HL-60 (cell line): ENCODE measurements at regions not wholly inside any gene's neighbourhood (a gene's known extent, or its start where the extent isn't known, plus 50 kb on each side); places are given as distances from the start of the nearest gene placed in this dataset.

Experiments used
- DNase-seq, 2 experiments: peaks; one replicate each; pipeline ENCODE4 v3.0.0-alpha.2; 2010 to 2020; ENCODE audit warnings: low read depth in 1 of 2, low spot score in 1 of 2
- H3K27ac ChIP-seq: fragments of 250-450 bp; sonication (Bioruptor Pico); replicated peaks from 2 replicates; pipeline ENCODE4 v1.5.1; 2020; ENCODE audit warnings: mild to moderate bottlenecking, moderate library complexity
- H3K27me3 ChIP-seq: fragments of 250-450 bp; sonication (Bioruptor Pico); 2 replicates; pipeline ENCODE4 v1.5.1; 2021; ENCODE audit warnings: mild to moderate bottlenecking, moderate library complexity; ENCODE audit not compliant: insufficient read depth, poor library complexity, severe bottlenecking
- H3K4me3 ChIP-seq: replicated peaks from 2 replicates; pipeline ENCODE4 v1.5.1; 2011; ENCODE audit warnings: mild to moderate bottlenecking, control low read depth, low read length; ENCODE audit not compliant: insufficient read depth
- GABPA ChIP-seq: IDR thresholded peaks from 2 replicates; pipeline ENCODE4 v1.6.1; 2012; ENCODE audit warnings: low read depth
- POLR2AphosphoS5 ChIP-seq: IDR thresholded peaks from 2 replicates; pipeline ENCODE4 v1.6.1; 2012; ENCODE audit warnings: low read depth
- SPI1 ChIP-seq: IDR thresholded peaks from 2 replicates; pipeline ENCODE4 v1.6.1; 2012; ENCODE audit warnings: low read depth, mild to moderate bottlenecking, borderline replicate concordance
- TF ChIP-seq, protein P1 (sequence below): IDR thresholded peaks from 2 replicates; pipeline ENCODE4 v1.6.1; 2012; ENCODE audit warnings: low read depth; ENCODE audit not compliant: insufficient replicate concordance
- TF ChIP-seq, protein P2 (sequence below): IDR thresholded peaks from one replicate; pipeline ENCODE4 v1.5.1; 2011; ENCODE audit warnings: low read length, control low read depth, inconsistent platforms; ENCODE audit not compliant: insufficient read depth

GRCh38 chr10:29917311-29917710 lies 142.1 kb downstream of the JCAD start:
- TF ChIP-seq, protein P1, sequence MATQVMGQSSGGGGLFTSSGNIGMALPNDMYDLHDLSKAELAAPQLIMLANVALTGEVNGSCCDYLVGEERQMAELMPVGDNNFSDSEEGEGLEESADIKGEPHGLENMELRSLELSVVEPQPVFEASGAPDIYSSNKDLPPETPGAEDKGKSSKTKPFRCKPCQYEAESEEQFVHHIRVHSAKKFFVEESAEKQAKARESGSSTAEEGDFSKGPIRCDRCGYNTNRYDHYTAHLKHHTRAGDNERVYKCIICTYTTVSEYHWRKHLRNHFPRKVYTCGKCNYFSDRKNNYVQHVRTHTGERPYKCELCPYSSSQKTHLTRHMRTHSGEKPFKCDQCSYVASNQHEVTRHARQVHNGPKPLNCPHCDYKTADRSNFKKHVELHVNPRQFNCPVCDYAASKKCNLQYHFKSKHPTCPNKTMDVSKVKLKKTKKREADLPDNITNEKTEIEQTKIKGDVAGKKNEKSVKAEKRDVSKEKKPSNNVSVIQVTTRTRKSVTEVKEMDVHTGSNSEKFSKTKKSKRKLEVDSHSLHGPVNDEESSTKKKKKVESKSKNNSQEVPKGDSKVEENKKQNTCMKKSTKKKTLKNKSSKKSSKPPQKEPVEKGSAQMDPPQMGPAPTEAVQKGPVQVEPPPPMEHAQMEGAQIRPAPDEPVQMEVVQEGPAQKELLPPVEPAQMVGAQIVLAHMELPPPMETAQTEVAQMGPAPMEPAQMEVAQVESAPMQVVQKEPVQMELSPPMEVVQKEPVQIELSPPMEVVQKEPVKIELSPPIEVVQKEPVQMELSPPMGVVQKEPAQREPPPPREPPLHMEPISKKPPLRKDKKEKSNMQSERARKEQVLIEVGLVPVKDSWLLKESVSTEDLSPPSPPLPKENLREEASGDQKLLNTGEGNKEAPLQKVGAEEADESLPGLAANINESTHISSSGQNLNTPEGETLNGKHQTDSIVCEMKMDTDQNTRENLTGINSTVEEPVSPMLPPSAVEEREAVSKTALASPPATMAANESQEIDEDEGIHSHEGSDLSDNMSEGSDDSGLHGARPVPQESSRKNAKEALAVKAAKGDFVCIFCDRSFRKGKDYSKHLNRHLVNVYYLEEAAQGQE, result no peak
- no peak for TF ChIP-seq SPI1
- TF ChIP-seq GABPA, result no peak
- TF ChIP-seq POLR2AphosphoS5, result no peak
- TF ChIP-seq, protein P2, sequence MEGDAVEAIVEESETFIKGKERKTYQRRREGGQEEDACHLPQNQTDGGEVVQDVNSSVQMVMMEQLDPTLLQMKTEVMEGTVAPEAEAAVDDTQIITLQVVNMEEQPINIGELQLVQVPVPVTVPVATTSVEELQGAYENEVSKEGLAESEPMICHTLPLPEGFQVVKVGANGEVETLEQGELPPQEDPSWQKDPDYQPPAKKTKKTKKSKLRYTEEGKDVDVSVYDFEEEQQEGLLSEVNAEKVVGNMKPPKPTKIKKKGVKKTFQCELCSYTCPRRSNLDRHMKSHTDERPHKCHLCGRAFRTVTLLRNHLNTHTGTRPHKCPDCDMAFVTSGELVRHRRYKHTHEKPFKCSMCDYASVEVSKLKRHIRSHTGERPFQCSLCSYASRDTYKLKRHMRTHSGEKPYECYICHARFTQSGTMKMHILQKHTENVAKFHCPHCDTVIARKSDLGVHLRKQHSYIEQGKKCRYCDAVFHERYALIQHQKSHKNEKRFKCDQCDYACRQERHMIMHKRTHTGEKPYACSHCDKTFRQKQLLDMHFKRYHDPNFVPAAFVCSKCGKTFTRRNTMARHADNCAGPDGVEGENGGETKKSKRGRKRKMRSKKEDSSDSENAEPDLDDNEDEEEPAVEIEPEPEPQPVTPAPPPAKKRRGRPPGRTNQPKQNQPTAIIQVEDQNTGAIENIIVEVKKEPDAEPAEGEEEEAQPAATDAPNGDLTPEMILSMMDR, result no peak
- Histone ChIP-seq H3K27ac (no peak overlapping the region), H3K27me3 (no peaks in the 10 kb centered on the region), H3K4me3 (no peak overlapping the region)
- DNase-seq, result no peak

GRCh38 chr10:29916669-29917068 lies 142.7 kb downstream of the JCAD start:
- DNase-seq, result no peak
- Histone ChIP-seq H3K27ac (no peak overlapping the region), H3K4me3 (no peak overlapping the region), H3K27me3 (no peaks in the 10 kb centered on the region)
- TF ChIP-seq SPI1, result no peak
- no peak for TF ChIP-seq POLR2AphosphoS5
- TF ChIP-seq GABPA, result no peak
- TF ChIP-seq, protein P2, result no peak
- TF ChIP-seq, protein P1, result no peak

DNA sequence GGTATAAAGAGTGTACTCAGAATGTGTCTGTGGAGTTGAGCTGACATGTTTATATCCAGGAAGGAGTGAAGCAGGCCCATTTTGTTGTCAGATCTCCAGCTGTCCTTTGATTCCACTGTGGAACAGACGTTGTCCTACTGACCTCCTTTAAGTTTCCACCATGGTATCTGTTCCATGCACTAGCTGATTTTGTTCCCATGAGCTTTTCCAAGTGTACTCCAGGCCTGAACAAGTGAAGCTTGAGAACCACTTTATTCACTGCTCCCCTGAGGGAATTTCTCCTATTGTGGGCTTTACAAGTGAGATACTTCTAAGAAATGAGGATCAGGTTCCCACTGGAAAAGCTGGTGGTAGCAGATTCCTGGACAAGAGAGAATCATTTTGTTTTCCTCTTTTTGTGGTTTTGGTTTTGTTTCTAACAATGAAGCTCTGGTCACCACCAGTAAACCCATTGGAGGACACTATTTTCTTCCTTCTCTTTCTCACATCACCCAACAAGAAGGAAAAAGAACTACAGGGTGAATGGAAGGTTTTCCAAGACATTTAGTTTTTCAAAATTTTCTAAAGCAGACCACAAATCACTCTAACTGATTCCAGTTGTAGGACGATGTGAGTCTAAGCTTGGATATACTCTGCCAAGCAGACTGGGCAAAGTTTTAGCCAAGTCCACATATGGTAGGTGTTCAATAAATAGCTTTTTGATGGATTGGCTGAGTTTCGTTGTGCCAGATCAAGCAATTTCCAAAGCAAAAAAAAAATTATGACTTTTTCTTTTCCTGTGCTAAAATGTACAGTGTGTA lies 144.2 kb downstream of the JCAD start:
- TF ChIP-seq SPI1 (no peak), GABPA (no peak), POLR2AphosphoS5 (no peak)
- TF ChIP-seq, protein P1, result no peak
- TF ChIP-seq, protein P2, result no peak
- Histone ChIP-seq H3K4me3 (no peak overlapping the region), H3K27me3 (no peaks in the 10 kb centered on the region), H3K27ac (no peak overlapping the region)
- DNase-seq, result no peak
